ENCODE measurements at regions not wholly inside any gene's neighbourhood (a gene's known extent, or its start where the extent isn't known, plus 50 kb on each side); places are given as distances from the start of the nearest gene placed in this dataset.

- TF ChIP-seq CTCF (IDR thresholded peaks at IDR 0.05 in 8 of 11, conservative IDR thresholded peaks at IDR 0.05 in 3 of 11) (no peak), POLR2A (IDR thresholded peaks at IDR 0.05) (no peak), POLR2AphosphoS5 (IDR thresholded peaks at IDR 0.05) (no peak)
These were observed 278.0 kb downstream of the CETN3 start for GRCh38 chr5:90131383-90132133.

Measured in spleen (tissue), 7 donors.